ENCODE measurements at regions not wholly inside any gene's neighbourhood (a gene's known extent, or its start where the extent isn't known, plus 50 kb on each side); places are given as distances from the start of the nearest gene placed in this dataset.

DNA sequence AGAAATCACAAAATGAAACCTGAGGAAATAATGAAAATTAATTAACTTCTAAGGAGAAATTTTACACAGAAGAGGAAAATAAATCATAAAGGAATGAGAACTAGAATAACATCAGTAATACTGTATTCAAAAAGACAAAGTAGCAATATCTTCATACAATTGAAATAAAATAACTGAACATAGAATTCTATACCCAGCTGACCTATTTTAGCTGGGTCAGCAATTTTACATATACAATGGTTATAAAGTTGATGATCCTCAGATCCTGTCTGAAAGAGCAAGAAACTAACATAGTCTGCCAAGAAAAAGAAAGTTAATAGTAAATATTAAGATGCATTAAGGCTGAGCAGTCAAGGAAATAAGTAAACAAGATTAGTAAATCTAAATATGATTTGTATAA is 93.0 kb upstream of the P3H2 start:
- TF ChIP-seq ZFP3 (CRISPR knock-in tag; IDR thresholded peaks at IDR 0.05) = no peak
- TF ChIP-seq TOX (CRISPR knock-in tag; IDR thresholded peaks at IDR 0.05; ENCODE audit: borderline replicate concordance) = no peak
- TF ChIP-seq RARB (CRISPR knock-in tag; IDR thresholded peaks at IDR 0.05) = no peak
- no peak for TF ChIP-seq CREB5 (CRISPR knock-in tag; IDR thresholded peaks at IDR 0.05; ENCODE audit: low read depth)
- TF ChIP-seq, protein P1, sequence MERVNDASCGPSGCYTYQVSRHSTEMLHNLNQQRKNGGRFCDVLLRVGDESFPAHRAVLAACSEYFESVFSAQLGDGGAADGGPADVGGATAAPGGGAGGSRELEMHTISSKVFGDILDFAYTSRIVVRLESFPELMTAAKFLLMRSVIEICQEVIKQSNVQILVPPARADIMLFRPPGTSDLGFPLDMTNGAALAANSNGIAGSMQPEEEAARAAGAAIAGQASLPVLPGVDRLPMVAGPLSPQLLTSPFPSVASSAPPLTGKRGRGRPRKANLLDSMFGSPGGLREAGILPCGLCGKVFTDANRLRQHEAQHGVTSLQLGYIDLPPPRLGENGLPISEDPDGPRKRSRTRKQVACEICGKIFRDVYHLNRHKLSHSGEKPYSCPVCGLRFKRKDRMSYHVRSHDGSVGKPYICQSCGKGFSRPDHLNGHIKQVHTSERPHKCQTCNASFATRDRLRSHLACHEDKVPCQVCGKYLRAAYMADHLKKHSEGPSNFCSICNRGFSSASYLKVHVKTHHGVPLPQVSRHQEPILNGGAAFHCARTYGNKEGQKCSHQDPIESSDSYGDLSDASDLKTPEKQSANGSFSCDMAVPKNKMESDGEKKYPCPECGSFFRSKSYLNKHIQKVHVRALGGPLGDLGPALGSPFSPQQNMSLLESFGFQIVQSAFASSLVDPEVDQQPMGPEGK (CRISPR knock-in tag; IDR thresholded peaks at IDR 0.05; ENCODE audit: borderline replicate concordance) = no peak
- no peak for TF ChIP-seq ZC3H10 (CRISPR knock-in tag; IDR thresholded peaks at IDR 0.05)
- TF ChIP-seq ZNF70 (CRISPR knock-in tag; IDR thresholded peaks at IDR 0.05) = no peak
- no peak for TF ChIP-seq POU6F1 (CRISPR knock-in tag; IDR thresholded peaks at IDR 0.05; ENCODE audit: borderline replicate concordance, low read depth)

Data from SK-N-SH treated with all-trans-retinoic acid at 6 μM for 48 hours (cell line).